BE2C (cell line): ENCODE measurements at regions not wholly inside any gene's neighbourhood (a gene's known extent, or its start where the extent isn't known, plus 50 kb on each side); places are given as distances from the start of the nearest gene placed in this dataset.

Source experiments
- DNase-seq: peaks from one replicate; pipeline ENCODE4 v3.0.0-alpha.2; 2020
- H3K27me3 ChIP-seq: fragments of 250-450 bp; sonication (Bioruptor Pico); 2 replicates; pipeline ENCODE4 v1.5.1; 2020; ENCODE audit warnings: mild to moderate bottlenecking
- H3K36me3 ChIP-seq: fragments of 250-450 bp; sonication (Bioruptor Pico); 2 replicates; pipeline ENCODE4 v1.5.1; 2020; ENCODE audit warnings: mild to moderate bottlenecking
- H3K4me1 ChIP-seq: fragments of 250-450 bp; sonication (Bioruptor Pico); 2 replicates; pipeline ENCODE4 v1.5.1; 2020
- H3K4me3 ChIP-seq: 2 replicates; pipeline ENCODE4 v1.5.1; 2011; ENCODE audit warnings: low read depth, low read length
- H3K9me3 ChIP-seq: fragments of 250-450 bp; sonication (Bioruptor Pico); 2 replicates; pipeline ENCODE4 v1.5.1; 2020
- CTCF ChIP-seq: IDR thresholded peaks from 2 replicates; pipeline ENCODE4 v1.5.1; 2012; ENCODE audit warnings: mild to moderate bottlenecking, low read depth, low read length

GRCh38 chr11:27178859-27179258 is 138.2 kb downstream of the BBOX1 start:
- no peaks in the 10 kb centered on the region for H3K36me3 ChIP-seq
- no peak for TF ChIP-seq CTCF
- H3K9me3 ChIP-seq = no peaks in the 10 kb centered on the region
- no peaks in the 10 kb centered on the region for H3K4me1 ChIP-seq
- no peak for DNase-seq
- no peaks in the 10 kb centered on the region for H3K27me3 ChIP-seq
- H3K4me3 ChIP-seq = no peak overlapping the region
